Endodermal cell (in vitro differentiated cells): ENCODE measurements at regions not wholly inside any gene's neighbourhood (a gene's known extent, or its start where the extent isn't known, plus 50 kb on each side); places are given as distances from the start of the nearest gene placed in this dataset.

Source experiments
- DNase-seq: peaks from one replicate; pipeline ENCODE4 v3.0.0-alpha.2; 2017
- H3K27ac ChIP-seq: 2 replicates; pipeline ENCODE4 v1.5.1; 2013; ENCODE audit warnings: mild to moderate bottlenecking, low read depth, low read length, moderate library complexity
- H3K27me3 ChIP-seq: 2 replicates; pipeline ENCODE4 v1.6.1; 2013; ENCODE audit warnings: mild to moderate bottlenecking, low read length, moderate library complexity; ENCODE audit not compliant: insufficient read depth, control insufficient read depth, poor library complexity, severe bottlenecking
- H3K36me3 ChIP-seq: 2 replicates; pipeline ENCODE4 v1.7.0; 2013; ENCODE audit warnings: mild to moderate bottlenecking, low read length, moderate library complexity; ENCODE audit not compliant: control insufficient read depth, insufficient read depth
- H3K4me1 ChIP-seq: one replicate; pipeline ENCODE4 v1.7.0; 2013; ENCODE audit warnings: low read length; ENCODE audit not compliant: control insufficient read depth, insufficient read depth
- H3K4me3 ChIP-seq: 2 replicates; pipeline ENCODE4 v1.5.1; 2013; ENCODE audit warnings: mild to moderate bottlenecking, low read length, moderate library complexity
- H3K9ac ChIP-seq: 2 replicates; pipeline ENCODE4 v1.6.1; 2013; ENCODE audit warnings: mild to moderate bottlenecking, low read length, moderate library complexity; ENCODE audit not compliant: poor library complexity, severe bottlenecking; ENCODE audit errors: extremely low read depth
- H3K9me3 ChIP-seq: 2 replicates; pipeline ENCODE4 v1.6.1; 2013; ENCODE audit warnings: mild to moderate bottlenecking, low read length, moderate library complexity; ENCODE audit not compliant: control insufficient read depth
- H3K27ac Mint-ChIP-seq: 2 replicates; pipeline ENCODE4 v1.8.0; 2020; ENCODE audit warnings: mixed read lengths
- H3K27me3 Mint-ChIP-seq: 2 replicates; pipeline ENCODE4 v1.8.0; 2021; ENCODE audit warnings: mild to moderate bottlenecking, mixed read lengths; ENCODE audit not compliant: insufficient read depth
- H3K36me3 Mint-ChIP-seq: 2 replicates; pipeline ENCODE4 v1.8.0; 2020; ENCODE audit warnings: low read depth, mixed read lengths
- H3K4me1 Mint-ChIP-seq: 2 replicates; pipeline ENCODE4 v1.8.0; 2020; ENCODE audit warnings: mixed read lengths
- H3K4me3 Mint-ChIP-seq: 2 replicates; pipeline ENCODE4 v1.8.0; 2020; ENCODE audit warnings: mild to moderate bottlenecking, moderate library complexity, mixed read lengths
- H3K9me3 Mint-ChIP-seq: 2 replicates; pipeline ENCODE4 v1.8.0; 2020; ENCODE audit warnings: mild to moderate bottlenecking, mixed read lengths
- WGBS, 2 experiments: methylation state at CpG; one replicate each; pipeline versions ENCODE4 v1.1.5 to v1.1.7; 2013; ENCODE audit warnings: missing lambda C conversion rate in 2 of 2, mixed read lengths in 1 of 2; ENCODE audit not compliant: insufficient coverage in 1 of 2, insufficient read length in 1 of 2; 5-methylcytosine and 5-hydroxymethylcytosine counted together
- TF ChIP-seq, protein P1 (sequence below): fragments of 200-600 bp; sonication (generic); conservative IDR thresholded peaks from 2 replicates; pipeline ENCODE4 v1.5.0; 2021; ENCODE audit warnings: antibody characterized with exemption, mild to moderate bottlenecking

DNA sequence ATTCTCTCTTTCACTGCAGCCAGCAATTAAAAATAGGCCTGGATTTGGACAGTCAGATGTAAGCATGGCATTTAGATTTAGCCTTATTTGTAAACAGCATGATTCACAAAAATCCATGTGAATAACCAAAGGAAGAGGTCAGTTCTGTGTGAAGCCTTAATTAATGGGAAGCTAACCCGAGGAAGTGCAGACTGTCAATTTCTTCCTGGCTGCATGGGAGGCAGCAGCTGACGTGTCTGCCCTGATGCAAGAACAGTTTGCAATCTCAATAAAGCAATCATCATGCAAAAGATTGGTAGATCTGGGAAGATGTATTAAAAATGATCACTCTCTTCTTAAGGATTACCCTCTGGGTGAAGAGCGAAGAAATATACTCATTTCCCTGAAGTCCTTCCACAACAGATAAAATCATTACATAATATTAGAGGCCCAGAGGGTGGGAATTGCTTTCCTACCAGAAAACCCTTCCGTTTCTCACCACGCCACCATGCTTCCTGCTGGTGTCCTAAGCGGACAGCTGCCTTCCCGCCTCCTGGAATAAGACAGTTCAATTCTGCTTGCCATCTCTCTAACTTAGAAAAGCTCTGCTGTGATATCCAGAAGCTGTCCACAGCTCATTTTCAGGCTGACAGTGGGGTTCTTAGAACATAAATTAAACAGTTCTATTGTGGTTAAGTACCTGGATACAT, 526.7 kb upstream of the NRP1 start:
- Mint-ChIP-seq H3K4me3 (no peak overlapping the region), H3K4me1 (peaks cover 10% of the 10 kb centered on the region), H3K27me3 (no peaks in the 10 kb centered on the region), H3K27ac (no peak overlapping the region), H3K9me3 (no peaks in the 10 kb centered on the region), H3K36me3 (no peaks in the 10 kb centered on the region)
- Histone ChIP-seq H3K4me1 (no peaks in the 10 kb centered on the region), H3K27me3 (no peaks in the 10 kb centered on the region), H3K4me3 (no peak overlapping the region), H3K36me3 (no peaks in the 10 kb centered on the region), H3K9me3 (no peaks in the 10 kb centered on the region), H3K9ac (no peak overlapping the region), H3K27ac (no peak overlapping the region)
- TF ChIP-seq, protein P1, sequence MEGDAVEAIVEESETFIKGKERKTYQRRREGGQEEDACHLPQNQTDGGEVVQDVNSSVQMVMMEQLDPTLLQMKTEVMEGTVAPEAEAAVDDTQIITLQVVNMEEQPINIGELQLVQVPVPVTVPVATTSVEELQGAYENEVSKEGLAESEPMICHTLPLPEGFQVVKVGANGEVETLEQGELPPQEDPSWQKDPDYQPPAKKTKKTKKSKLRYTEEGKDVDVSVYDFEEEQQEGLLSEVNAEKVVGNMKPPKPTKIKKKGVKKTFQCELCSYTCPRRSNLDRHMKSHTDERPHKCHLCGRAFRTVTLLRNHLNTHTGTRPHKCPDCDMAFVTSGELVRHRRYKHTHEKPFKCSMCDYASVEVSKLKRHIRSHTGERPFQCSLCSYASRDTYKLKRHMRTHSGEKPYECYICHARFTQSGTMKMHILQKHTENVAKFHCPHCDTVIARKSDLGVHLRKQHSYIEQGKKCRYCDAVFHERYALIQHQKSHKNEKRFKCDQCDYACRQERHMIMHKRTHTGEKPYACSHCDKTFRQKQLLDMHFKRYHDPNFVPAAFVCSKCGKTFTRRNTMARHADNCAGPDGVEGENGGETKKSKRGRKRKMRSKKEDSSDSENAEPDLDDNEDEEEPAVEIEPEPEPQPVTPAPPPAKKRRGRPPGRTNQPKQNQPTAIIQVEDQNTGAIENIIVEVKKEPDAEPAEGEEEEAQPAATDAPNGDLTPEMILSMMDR = no peak
- no peak for DNase-seq
- WGBS, 2 experiments = 80 to 85% methylated on average over 6 to 7 of the region's 7 CpGs

DNA sequence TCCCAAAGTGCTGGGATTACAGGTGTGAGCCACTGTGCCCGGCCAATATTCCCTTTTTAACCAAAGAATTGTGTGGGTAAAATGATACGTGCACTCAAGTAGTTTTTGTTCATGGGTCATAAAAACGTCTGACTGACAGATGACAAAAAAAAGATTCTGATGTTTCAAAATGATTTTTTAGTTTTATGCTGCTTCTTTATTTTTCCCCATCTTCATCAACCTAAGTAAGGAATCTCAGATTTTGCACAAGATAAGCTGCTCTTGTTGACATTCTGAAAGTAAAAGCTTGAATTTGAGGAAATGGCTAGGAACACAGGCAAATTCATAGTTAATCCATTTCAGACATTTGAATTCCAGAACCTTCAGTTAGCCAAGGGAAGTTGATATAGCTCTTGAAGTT, 526.1 kb upstream of the NRP1 start:
- Histone ChIP-seq H3K9me3 (no peaks in the 10 kb centered on the region), H3K9ac (no peak overlapping the region), H3K27me3 (no peaks in the 10 kb centered on the region), H3K4me1 (no peaks in the 10 kb centered on the region), H3K36me3 (no peaks in the 10 kb centered on the region), H3K27ac (no peak overlapping the region), H3K4me3 (no peak overlapping the region)
- no peak for DNase-seq
- Mint-ChIP-seq H3K27me3 (peaks cover 2% of the 10 kb centered on the region), H3K27ac (no peak overlapping the region), H3K9me3 (no peaks in the 10 kb centered on the region), H3K4me1 (peaks cover 10% of the 10 kb centered on the region), H3K36me3 (no peaks in the 10 kb centered on the region), H3K4me3 (no peak overlapping the region)
- TF ChIP-seq, protein P1 = no peak
- 86 to 94% methylated on average over 1 to 3 of the region's 3 CpGs for WGBS, 2 experiments

DNA sequence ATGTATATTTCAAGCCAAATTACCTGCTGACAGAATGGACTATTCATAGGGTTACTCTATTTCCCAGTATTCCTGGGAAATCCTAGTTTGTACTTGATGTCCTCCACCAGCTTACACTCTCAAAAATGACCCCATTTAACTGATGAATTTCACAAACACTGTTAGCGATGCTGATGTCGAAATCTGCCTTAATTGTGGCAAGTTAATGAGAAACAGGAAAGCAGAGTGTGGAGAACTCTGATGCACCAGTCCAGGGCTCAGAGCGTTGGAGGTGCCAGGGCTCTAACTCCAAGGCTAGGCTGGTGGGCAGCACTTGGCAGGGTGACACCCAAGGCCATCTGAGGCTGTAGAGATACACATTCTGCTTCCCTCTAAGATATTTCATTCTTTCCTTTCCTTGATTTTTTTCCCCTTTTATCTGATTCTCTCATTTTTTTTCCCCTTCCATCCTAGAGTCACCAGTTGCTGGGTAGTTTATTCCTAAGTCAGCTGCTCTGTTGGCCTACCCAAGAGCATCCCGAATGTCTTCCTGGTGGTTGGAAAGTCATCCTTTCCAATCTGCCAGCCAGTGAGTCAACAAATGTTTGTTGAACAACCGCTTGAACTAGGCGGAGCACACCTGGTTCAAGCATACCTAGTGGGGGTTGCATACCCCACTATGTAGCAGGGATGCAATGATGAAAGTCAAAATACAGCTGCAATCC, 525.0 kb upstream of the NRP1 start:
- no peaks in the 10 kb centered on the region for H3K9me3 ChIP-seq
- H3K4me1 ChIP-seq = no peaks in the 10 kb centered on the region
- Mint-ChIP-seq H3K4me1 (peaks cover 10% of the 10 kb centered on the region), H3K36me3 (no peaks in the 10 kb centered on the region), H3K27ac (no peak overlapping the region), H3K27me3 (peaks cover 2% of the 10 kb centered on the region), H3K9me3 (peaks cover 3% of the 10 kb centered on the region), H3K4me3 (no peak overlapping the region)
- DNase-seq = no peak
- TF ChIP-seq, protein P1 = no peak
- H3K4me3 ChIP-seq = no peak overlapping the region
- no peaks in the 10 kb centered on the region for H3K36me3 ChIP-seq
- no peak overlapping the region for H3K27ac ChIP-seq
- no peak overlapping the region for H3K9ac ChIP-seq
- H3K27me3 ChIP-seq = no peaks in the 10 kb centered on the region
- WGBS, 2 experiments = 91 to 93% methylated on average over 6 of the region's 6 CpGs
